K562 (cell line): ENCODE measurements at regions not wholly inside any gene's neighbourhood (a gene's known extent, or its start where the extent isn't known, plus 50 kb on each side); places are given as distances from the start of the nearest gene placed in this dataset.
"Not testable (repeated sequence)": the region's sequence is repeated elsewhere in the genome, so short reads cannot be mapped to it uniquely, and the experiment has no call there.

ENCODE experiments used
- CTCF ChIP-seq, 3 experiments: IDR thresholded peaks in 2 of 3; conservative IDR thresholded peaks in 1 of 3; 2 replicates each; pipeline ENCODE4 v1.5.1; 2011 to 2012; ENCODE audit warnings: low read length in 3 of 3, mild to moderate bottlenecking in 3 of 3, control low read depth in 2 of 3, improper control_type of control experiment in 1 of 3, inconsistent platforms in 1 of 3, low read depth in 1 of 3, mixed read lengths in 1 of 3, moderate library complexity in 1 of 3; ENCODE audit not compliant: insufficient read depth in 2 of 3
- EZH2 ChIP-seq: IDR thresholded peaks from 2 replicates; pipeline ENCODE4 v1.6.1; 2012; ENCODE audit warnings: low read depth, mild to moderate bottlenecking, inconsistent platforms, low read length, borderline replicate concordance
- ZHX1 ChIP-seq: fragments of 150-350 bp; conservative IDR thresholded peaks from 2 replicates; pipeline ENCODE4 v1.6.1; 2014; ENCODE audit warnings: low read length
- ZNF224 ChIP-seq: sonication (generic); formaldehyde crosslinking; IDR thresholded peaks from 2 replicates; pipeline ENCODE4 v1.8.0; 2022; ENCODE audit warnings: mild to moderate bottlenecking, missing genetic modification reagents

GRCh38 chr1:65087519-65087918 lies 60.5 kb upstream of the AK4 start:
- TF ChIP-seq CTCF (IDR thresholded peaks at IDR 0.05 in 2 of 3, conservative IDR thresholded peaks at IDR 0.05 in 1 of 3; ENCODE audit: insufficient read depth in 2 of 3, low read depth in 1 of 3, low read length in 3 of 3); EZH2; ZNF224; ZHX1: not testable (repeated sequence)
